ENCODE measurements at regions not wholly inside any gene's neighbourhood (a gene's known extent, or its start where the extent isn't known, plus 50 kb on each side); places are given as distances from the start of the nearest gene placed in this dataset.
A peak's percentile ranks its signal among the peaks of the same experiment; 100 is the strongest.

DNA sequence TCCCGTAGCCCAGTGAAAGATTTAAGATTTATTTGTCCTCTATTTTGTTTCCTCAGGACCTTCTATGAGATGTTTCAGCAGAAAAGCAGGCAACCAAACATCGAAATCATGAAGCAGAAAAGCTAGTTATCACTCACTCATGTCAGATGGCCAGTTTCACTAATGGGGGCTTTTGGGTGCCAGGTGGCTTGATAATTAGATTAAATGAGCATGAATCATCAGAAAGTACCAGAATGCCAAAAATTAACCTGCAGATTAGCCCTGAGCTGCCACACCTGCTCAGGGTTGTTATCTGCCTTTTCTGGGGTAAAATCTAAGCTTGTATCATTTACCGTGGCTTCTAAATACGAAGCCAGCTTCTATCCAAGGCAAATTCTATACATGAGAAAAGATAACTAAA, 1017.5 kb downstream of the XPNPEP1 start:
- DNase-seq = no peak

DNA sequence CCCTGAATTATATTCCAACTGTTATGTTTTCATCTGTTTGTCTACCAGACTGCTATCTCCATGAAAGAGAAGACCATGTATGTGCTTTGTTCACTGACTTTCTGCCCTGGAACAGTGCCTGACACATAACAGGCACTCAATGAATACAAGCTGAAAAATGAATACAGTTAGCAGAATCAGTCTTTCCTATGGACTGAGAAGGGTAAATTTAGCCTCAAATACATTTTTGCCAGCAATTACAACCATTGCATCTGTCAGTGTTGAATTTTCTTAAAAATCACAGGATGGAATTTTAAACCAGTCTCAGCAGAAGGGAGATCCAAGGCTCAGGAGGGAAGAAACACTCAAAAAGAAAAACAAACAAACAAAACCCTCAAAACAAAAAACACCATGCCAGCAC, 1018.1 kb downstream of the XPNPEP1 start:
- DNase-seq = no peak

GRCh38 chr10:108904163-108904838, 1019.0 kb downstream of the XPNPEP1 start:
- peak; percentile 13 for DNase-seq

DNA sequence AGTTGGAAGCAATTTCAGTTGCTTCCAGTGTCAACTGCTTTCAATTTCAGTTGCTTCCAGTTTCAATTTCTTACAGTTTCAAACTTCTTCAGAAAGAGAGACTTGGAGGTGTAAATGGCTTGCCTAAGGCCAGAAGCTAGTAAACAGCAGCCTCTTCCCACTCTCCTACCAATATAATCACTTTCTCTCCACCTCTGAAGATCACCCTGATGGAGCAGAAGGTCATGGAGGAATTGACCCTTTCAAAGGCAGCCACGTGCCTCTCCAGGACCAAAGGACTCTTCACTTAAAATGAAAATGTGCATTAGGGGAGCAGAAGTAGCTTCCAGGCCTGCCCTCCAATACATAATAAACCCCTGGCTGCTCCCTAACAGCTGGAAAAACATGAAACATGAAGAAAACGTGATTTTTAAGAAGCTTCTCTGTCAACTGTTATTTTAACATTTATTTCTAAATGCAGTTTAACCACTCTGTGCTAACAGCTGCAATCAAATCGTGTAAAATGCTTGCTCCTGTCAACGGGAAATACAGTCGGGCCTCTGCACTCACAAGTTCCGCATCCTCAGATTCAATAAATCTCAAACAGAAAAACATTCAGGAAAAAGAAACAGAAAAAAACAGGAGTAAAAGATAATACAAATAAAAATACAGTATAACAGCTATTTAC, 1020.6 kb downstream of the XPNPEP1 start:
- DNase-seq = no peak

- DNase-seq = no peak
Observed at GRCh38 chr10:108901781-108902618, 1021.3 kb downstream of the XPNPEP1 start.

GRCh38 chr10:108899670-108900069, 1023.6 kb downstream of the XPNPEP1 start:
- DNase-seq = no peak

DNA sequence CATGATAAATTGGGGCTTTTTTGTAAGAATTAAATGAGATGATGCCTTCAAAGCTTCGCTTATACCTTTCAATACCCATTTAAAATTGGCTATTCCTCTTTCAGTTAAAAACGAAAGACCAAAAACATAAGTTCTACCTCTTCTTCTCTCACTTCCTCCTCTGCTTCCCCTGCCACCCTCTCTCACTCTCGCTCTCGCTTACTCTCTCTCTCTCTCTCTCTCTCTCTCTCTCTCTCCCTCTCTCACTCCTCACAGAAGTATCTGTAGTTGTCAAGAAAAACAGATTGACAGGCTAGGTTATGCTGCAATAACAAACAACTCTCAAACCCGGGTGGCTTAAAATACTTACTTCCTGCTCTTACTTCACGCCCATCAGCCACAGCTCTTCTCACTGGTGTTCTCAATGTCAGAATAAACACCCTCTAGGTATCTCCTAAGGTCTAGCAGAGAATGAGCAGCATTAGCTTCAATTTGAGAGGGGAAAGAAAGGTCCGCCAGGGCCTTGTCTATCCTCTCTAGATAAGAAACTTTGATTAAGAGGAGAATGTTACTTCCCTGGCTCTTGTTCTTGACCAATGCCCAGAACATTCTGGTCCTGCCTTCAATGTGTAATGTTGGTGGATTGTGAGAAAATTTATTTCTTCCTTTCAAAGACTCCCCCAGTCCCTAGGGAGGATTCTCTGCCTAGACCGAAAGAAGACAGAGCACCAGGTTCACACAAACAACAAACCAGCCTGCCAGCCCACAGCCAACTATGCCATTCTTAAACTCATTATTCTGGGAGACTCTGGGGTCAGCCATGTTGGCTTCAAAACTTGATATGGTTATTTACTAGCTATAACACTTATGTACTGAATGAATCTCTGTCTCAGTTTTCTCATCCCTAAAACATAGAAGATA, 1028.7 kb downstream of the XPNPEP1 start:
- no peak for DNase-seq

DNA sequence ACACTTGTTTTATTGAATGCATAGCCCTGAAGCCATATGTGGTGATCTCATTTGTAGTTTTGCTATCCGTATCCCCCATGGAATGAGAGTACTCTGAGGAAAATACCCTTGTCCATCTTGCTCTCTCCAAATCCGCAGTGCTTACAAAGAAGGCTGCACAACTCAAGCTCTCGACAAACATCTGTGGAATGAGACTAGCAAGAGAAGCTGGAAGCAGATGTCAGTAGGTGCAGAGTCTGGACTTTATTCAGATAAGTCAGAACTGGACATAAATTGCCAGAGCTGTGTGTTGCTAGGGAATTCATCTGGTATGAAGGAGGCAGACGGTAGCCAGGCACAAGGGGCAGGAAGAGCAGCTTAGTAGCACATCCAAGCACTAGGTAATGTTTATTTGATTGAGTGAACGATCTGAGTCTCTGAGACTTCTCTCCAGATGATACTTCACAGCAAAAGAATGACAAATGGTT, 1046.2 kb downstream of the XPNPEP1 start:
- no peak for DNase-seq

DNA sequence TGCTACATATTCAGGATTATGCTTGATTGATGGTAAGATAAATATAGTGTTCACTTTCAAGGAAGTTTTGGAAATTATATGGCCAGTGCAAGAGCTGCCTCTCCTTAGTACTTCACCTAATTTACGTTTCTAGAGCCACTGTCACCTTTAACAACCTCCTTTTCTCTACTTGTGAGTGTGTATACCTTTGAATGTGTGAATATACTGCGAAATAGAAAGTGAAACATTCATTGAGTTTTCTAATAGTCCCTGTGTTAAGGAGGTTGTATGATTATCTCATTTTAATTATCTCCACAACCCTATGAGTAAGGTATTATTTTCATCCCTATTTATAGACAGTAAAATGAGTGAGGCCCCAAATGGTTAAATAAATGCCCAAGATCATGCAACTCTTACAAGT, 1050.5 kb downstream of the XPNPEP1 start:
- no peak for DNase-seq

DNA sequence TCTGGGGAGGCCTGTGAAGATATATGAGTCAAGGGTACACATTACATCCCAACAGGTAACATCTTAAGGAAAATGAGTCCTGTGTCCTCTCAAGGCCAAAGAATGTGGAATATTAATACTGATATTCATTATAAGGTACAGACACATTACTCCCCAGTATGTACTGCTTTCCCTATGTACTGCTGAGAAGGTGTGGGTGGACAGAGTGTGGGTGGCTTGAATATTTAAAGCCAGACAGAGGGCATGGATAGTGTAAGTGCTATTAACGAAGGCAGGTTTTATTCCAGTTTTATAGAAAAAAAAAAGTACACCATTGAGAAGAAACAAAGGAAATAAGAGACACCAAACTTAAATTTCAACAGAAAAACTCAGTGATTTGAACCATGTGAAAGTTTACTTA, 1054.4 kb downstream of the XPNPEP1 start:
- no peak for DNase-seq

DNA sequence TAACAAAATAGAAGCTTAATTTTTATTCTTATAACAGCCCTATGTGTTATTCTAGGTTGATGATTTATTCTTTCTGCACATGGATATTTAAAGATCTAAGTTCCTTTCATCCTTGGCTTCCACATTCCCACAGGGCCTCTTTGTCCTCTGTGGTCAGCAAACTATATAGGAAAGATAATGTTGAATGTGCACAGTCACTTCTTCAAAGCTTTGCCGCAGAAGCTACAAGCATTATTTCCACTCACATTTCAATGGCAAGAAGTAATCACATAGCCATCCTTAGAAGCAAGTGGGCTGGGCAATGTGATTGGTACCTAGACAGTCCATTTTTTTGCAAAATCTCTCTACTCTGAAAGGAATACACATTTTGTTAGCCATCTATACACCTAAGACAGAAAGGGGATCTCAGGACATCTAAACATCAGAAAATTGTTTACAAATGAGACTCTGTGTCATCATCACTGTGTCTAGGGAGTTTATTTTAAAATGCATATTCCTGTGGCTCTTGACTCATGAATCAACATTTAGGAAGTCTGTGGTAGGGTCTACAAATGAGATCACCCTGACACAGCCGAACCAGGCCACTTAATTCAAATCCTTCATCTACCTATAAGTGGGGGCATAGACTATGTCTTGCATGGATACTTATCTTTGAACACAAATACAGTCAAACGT, 1060.5 kb downstream of the XPNPEP1 start:
- no peak for DNase-seq

DNA sequence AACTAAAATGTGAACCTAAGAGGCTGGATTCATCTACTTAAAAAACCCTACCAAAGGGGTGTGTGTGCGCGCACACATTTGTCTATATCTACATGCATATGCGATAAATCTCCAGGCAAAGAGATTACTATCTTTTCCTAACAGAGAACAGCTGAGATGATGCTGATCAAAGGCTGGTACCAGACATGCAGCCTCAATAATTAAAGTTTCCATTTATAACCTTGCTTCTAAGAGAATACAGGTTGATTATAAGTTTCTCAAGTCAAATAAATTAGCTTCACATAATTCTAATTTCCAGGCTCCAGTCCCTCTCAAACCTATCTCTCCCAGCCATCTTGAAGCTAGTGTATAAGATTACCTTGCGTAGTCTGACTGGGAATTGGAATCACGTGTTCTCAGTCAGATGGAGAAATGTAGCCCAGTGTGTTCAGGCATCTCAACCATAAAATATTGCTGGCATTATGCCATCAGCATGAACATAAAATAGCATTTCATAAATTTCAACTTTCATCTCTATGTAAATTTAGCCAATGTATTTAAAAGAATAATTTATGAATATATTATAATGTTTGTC, 1062.0 kb downstream of the XPNPEP1 start:
- no peak for DNase-seq

DNA sequence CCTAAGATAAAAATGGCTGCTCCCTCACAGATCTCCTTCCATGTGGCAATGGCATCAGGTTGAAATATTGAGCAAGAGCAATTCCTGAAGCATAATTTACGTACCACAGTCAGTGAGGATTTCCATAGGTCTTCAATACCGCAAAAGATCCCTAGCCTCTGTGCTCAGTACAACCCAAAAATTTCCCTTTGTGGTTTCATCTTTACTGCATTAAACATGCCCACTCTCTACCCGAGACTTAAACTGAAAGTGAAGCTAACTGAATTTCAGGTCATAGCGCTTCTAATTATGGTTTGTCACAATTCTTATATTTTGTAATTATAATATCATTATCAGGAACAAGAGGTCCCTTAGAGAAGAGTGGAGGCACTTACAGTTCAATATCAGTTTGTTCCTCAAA, 1071.1 kb downstream of the XPNPEP1 start:
- no peak for DNase-seq

DNA sequence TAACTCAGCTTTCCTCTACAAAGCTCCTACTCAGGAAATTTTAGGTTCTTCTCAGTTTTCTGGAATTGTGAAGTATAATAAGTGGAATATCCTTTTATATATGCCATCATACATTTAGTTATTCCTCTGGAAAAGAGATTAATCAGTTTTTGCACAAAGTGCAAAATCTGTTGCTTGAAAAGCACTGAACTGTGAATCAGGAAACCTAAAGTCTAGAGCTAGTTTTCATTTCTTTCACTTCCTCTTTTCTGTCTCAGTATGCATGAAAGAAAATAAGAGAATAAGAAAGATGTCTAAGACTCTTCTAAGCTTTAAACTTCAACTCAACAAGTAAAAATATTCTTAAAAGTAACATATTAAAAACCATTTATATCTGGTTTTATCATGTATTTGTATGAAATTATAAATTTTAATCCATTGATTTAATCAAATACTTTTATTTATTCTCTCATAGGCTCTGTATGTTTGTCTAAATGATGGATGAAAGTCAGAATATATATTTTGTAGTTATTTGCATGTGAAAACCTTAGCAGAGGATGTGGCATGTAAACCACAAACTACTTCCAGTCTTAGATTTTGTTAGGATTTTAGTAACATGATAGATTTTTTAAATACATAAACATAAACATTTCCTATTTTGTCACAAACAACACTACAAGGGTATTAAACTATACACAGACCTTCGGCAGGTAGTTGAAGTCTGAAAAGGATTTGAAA, 1073.0 kb downstream of the XPNPEP1 start:
- DNase-seq = no peak

DNA sequence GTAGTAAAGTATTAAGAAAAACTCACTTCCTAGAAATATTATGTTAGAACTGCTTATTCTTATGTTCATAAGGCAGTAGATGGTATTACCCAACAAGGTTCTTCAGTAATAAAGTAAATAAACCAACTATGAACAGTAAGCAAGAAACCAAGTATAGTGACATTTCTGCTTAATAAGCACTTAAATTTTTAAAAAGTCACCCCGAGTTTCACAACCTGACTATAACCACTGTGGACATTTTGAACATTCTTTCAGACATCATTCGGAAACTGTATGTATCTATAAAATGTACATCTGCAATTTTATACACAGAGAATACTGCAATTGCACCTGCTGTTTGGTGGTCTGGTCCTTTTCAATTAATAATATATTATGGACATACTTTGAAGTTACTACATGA, 1073.6 kb downstream of the XPNPEP1 start:
- DNase-seq = no peak

GRCh38 chr10:108849186-108849585, 1074.1 kb downstream of the XPNPEP1 start:
- DNase-seq = no peak

- DNase-seq = no peak
Observed at GRCh38 chr10:108848046-108848445, 1075.3 kb downstream of the XPNPEP1 start.

DNA sequence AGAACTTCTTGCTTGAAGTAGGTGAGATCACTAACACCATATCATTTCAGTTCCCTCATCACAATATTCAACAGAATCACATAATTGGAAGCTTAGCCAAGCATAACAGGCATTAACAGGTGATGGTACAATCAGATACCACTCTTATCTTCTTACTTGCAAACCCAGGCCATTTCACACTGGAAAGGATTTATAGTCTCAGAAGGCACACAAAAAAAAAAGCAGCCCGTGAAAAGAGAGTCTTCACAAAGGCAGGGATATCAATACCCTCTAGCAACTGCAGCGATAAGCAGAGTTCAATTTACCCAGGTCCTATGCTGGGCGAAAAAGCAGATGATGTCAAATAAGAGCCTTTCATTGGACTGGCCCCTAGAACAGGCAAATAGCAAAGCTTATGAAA, 1082.4 kb downstream of the XPNPEP1 start:
- DNase-seq = no peak

DNA sequence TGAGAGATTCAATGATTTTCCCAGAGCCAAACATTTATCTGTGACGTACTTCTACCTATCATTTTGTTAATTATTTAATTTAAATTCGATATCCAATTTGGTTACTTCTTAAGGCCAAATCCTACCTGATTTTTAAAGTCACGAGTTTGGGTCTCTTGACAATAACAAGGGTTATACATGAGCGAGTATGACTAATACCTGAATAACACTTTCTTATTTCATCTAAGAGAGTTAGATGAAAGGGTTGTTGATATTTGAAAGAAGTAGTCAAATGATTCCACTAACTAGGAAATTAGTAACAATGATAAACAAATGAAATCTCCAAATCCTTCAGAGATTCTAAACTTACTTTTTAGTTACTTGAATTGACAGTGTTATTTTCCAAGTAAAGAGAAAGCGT, 1086.9 kb downstream of the XPNPEP1 start:
- no peak for DNase-seq

DNA sequence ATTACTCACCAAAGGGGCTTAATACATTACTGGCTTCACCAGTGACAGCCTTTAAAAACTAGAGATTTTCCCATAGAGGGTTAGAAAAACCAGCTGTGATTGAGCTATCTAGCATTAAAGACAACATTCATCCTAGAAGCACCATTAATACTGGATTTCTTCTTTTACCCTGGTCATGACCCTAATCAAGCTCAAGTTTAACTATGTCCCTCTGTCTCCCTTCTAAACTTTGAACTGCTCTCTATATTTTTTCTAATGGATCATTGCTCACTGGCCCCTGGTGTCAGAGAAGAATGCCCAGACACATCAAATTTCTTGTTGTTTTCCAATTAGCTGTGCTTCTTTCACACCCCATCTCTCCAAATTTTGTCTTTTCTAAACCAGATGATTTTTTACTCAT, 1101.3 kb downstream of the XPNPEP1 start:
- no peak for DNase-seq

GRCh38 chr10:108819302-108819701, 1104.0 kb downstream of the XPNPEP1 start:
- DNase-seq = no peak
